Astrocyte (in vitro differentiated cells and primary cell): ENCODE measurements at regions not wholly inside any gene's neighbourhood (a gene's known extent, or its start where the extent isn't known, plus 50 kb on each side); places are given as distances from the start of the nearest gene placed in this dataset.

Experiments used
- DNase-seq: peaks from one replicate; pipeline ENCODE4 v3.0.0-alpha.2; 2010; ENCODE audit warnings: low read depth
- FAIRE-seq: peaks from 2 replicates; lab custom pipeline; 2011; peaks lifted over from hg19 to GRCh38; lab: Jason Lieb, UNC
- H2AFZ ChIP-seq: 2 replicates; pipeline ENCODE4 v1.6.0; 2012; ENCODE audit warnings: low read depth, low read length, inconsistent platforms
- H3K27ac ChIP-seq: 2 replicates; pipeline ENCODE4 v1.5.1; 2011; ENCODE audit warnings: low read depth, low read length, inconsistent platforms
- H3K27me3 ChIP-seq: 2 replicates; pipeline ENCODE4 v1.6.0; 2011; ENCODE audit warnings: low read length, inconsistent platforms; ENCODE audit not compliant: insufficient read depth
- H3K36me3 ChIP-seq: 2 replicates; pipeline ENCODE4 v1.5.1; 2011; ENCODE audit warnings: low read length, inconsistent platforms; ENCODE audit not compliant: insufficient read depth
- H3K4me1 ChIP-seq: 2 replicates; pipeline ENCODE4 v1.5.1; 2011; ENCODE audit warnings: low read length, inconsistent platforms; ENCODE audit not compliant: insufficient read depth
- H3K4me2 ChIP-seq: 2 replicates; pipeline ENCODE4 v1.6.0; 2012; ENCODE audit warnings: low read length, inconsistent platforms
- H3K4me3 ChIP-seq: 2 replicates; pipeline ENCODE4 v1.5.1; 2011; ENCODE audit warnings: low read depth, mild to moderate bottlenecking, low read length, inconsistent platforms; ENCODE audit not compliant: insufficient read depth
- H3K79me2 ChIP-seq: 2 replicates; pipeline ENCODE4 v1.6.0; 2012; ENCODE audit warnings: mild to moderate bottlenecking, low read length, inconsistent platforms; ENCODE audit not compliant: insufficient read depth
- H3K9ac ChIP-seq: 2 replicates; pipeline ENCODE4 v1.6.0; 2012; ENCODE audit warnings: mild to moderate bottlenecking, low read length, inconsistent platforms
- H3K9me3 ChIP-seq: 2 replicates; pipeline ENCODE4 v1.5.1; 2012; ENCODE audit warnings: low read depth, mild to moderate bottlenecking, low read length, inconsistent platforms; ENCODE audit not compliant: insufficient read depth
- H4K20me1 ChIP-seq: 2 replicates; pipeline ENCODE4 v1.6.0; 2012; ENCODE audit warnings: low read length, inconsistent platforms; ENCODE audit not compliant: insufficient read depth
- H3K27ac Mint-ChIP-seq: one replicate; pipeline ENCODE4 v1.8.0; 2021; ENCODE audit warnings: mild to moderate bottlenecking, mixed read lengths; ENCODE audit not compliant: unreplicated experiment
- H3K27me3 Mint-ChIP-seq: one replicate; pipeline ENCODE4 v1.8.0; 2021; ENCODE audit warnings: low read depth, mixed read lengths; ENCODE audit not compliant: unreplicated experiment
- H3K36me3 Mint-ChIP-seq: one replicate; pipeline ENCODE4 v1.8.0; 2021; ENCODE audit warnings: low read depth, mixed read lengths; ENCODE audit not compliant: unreplicated experiment
- H3K4me1 Mint-ChIP-seq: one replicate; pipeline ENCODE4 v1.8.0; 2021; ENCODE audit warnings: low read depth, mixed read lengths; ENCODE audit not compliant: unreplicated experiment
- H3K4me3 Mint-ChIP-seq: one replicate; pipeline ENCODE4 v1.8.0; 2021; ENCODE audit warnings: mild to moderate bottlenecking, moderate library complexity, mixed read lengths; ENCODE audit not compliant: unreplicated experiment
- H3K9me3 Mint-ChIP-seq: one replicate; pipeline ENCODE4 v1.8.0; 2021; ENCODE audit warnings: mild to moderate bottlenecking, mixed read lengths; ENCODE audit not compliant: unreplicated experiment
- EZH2 ChIP-seq: IDR thresholded peaks from 2 replicates; pipeline ENCODE4 v1.6.1; 2012; ENCODE audit warnings: mild to moderate bottlenecking, low read length, inconsistent platforms; ENCODE audit not compliant: insufficient read depth
- TF ChIP-seq, protein P1 (sequence below): IDR thresholded peaks from 2 replicates; pipeline ENCODE4 v1.5.1; 2011; ENCODE audit warnings: low read depth, mild to moderate bottlenecking, inconsistent platforms, low read length, moderate library complexity; ENCODE audit not compliant: insufficient read depth

DNA sequence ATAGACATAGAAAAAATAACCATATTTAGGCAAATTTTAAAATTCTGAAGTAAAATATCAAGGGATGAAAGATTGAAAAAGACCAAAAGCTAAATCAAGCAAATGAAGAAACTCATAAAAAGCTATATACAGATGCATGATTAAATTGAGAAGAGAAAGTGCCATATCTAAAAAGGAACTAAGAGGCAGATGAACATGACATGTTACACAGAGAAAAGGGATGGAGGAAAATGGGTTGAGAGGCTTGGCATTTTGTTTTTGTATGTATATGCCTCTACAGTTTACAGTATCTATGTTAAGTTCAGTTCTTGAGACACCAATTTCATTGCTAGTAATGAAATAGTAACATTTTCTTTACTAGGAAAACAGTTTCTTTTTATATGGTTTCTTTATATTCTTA lies 1507.4 kb upstream of the SPRY2 start:
- DNase-seq (no peak), FAIRE-seq (no peak)
- Histone ChIP-seq H3K9me3 (no peaks in the 10 kb centered on the region), H3K9ac (no peak overlapping the region), H3K36me3 (no peaks in the 10 kb centered on the region), H3K27me3 (no peaks in the 10 kb centered on the region), H3K4me2 (no peak overlapping the region), H2AFZ (no peak overlapping the region), H3K27ac (no peak overlapping the region), H3K4me1 (no peaks in the 10 kb centered on the region), H3K79me2 (no peaks in the 10 kb centered on the region), H4K20me1 (no peaks in the 10 kb centered on the region), H3K4me3 (no peak overlapping the region)
- Mint-ChIP-seq H3K27me3 (no peaks in the 10 kb centered on the region), H3K27ac (no peak overlapping the region), H3K36me3 (no peaks in the 10 kb centered on the region), H3K9me3 (no peaks in the 10 kb centered on the region), H3K4me1 (no peaks in the 10 kb centered on the region), H3K4me3 (no peak overlapping the region)
- TF ChIP-seq, protein P1, sequence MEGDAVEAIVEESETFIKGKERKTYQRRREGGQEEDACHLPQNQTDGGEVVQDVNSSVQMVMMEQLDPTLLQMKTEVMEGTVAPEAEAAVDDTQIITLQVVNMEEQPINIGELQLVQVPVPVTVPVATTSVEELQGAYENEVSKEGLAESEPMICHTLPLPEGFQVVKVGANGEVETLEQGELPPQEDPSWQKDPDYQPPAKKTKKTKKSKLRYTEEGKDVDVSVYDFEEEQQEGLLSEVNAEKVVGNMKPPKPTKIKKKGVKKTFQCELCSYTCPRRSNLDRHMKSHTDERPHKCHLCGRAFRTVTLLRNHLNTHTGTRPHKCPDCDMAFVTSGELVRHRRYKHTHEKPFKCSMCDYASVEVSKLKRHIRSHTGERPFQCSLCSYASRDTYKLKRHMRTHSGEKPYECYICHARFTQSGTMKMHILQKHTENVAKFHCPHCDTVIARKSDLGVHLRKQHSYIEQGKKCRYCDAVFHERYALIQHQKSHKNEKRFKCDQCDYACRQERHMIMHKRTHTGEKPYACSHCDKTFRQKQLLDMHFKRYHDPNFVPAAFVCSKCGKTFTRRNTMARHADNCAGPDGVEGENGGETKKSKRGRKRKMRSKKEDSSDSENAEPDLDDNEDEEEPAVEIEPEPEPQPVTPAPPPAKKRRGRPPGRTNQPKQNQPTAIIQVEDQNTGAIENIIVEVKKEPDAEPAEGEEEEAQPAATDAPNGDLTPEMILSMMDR = no peak
- no peak for TF ChIP-seq EZH2

DNA sequence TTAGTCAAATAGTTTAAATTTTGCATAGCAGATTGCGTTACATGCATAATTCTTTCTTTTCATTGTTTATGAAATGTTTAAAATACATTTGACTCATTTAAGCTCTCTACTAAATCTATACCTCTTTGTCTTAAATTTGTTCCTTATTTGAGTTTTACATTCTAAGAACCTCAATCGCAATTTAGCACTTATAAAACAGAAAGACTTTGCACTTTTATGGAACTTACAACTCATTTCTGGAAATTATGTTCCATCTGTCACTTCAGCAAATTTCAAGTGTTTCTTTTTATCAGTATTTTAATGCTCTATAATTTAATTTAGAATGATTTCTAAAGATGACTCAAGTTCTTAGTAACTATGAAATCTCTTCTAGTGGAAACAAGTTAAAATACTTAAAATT lies 1505.8 kb upstream of the SPRY2 start:
- no peaks in the 10 kb centered on the region for H3K36me3 Mint-ChIP-seq
- Histone ChIP-seq H3K9ac (no peak overlapping the region), H3K27ac (no peak overlapping the region), H3K27me3 (no peaks in the 10 kb centered on the region), H3K4me3 (no peak overlapping the region), H3K36me3 (no peaks in the 10 kb centered on the region), H3K9me3 (no peaks in the 10 kb centered on the region), H3K79me2 (no peaks in the 10 kb centered on the region), H4K20me1 (no peaks in the 10 kb centered on the region), H3K4me1 (no peaks in the 10 kb centered on the region), H3K4me2 (no peak overlapping the region), H2AFZ (no peak overlapping the region)
- no peaks in the 10 kb centered on the region for H3K27me3 Mint-ChIP-seq
- FAIRE-seq = no peak
- no peak for TF ChIP-seq EZH2
- no peak overlapping the region for H3K4me3 Mint-ChIP-seq
- no peaks in the 10 kb centered on the region for H3K9me3 Mint-ChIP-seq
- no peak overlapping the region for H3K27ac Mint-ChIP-seq
- no peaks in the 10 kb centered on the region for H3K4me1 Mint-ChIP-seq
- no peak for DNase-seq

DNA sequence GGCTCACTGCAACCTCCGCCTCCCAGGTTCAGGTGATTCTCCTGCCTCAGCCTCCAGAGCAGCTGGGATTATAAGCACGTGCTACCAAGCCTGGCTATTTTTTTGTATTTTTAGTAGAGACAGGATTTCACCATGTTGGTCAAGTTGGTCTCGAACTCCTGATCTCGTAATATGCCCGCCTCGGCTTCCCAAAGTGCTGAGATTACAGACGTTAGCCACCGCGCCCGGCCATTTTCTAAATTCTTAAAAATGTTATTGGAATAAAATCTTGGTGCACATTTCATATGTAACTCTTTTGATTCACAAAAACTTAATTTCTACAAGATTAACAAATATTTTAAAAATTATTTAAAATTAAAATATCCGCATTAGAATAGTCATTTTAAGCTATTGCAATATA lies 1480.3 kb upstream of the SPRY2 start:
- Mint-ChIP-seq H3K9me3 (no peaks in the 10 kb centered on the region), H3K4me3 (no peak overlapping the region), H3K27ac (no peak overlapping the region), H3K27me3 (no peaks in the 10 kb centered on the region), H3K36me3 (no peaks in the 10 kb centered on the region), H3K4me1 (no peaks in the 10 kb centered on the region)
- peaks cover 3% of the 10 kb centered on the region for H3K9me3 ChIP-seq
- TF ChIP-seq EZH2 = no peak
- TF ChIP-seq, protein P1 = no peak
- no peak overlapping the region for H2AFZ ChIP-seq
- H4K20me1 ChIP-seq = no peaks in the 10 kb centered on the region
- no peak overlapping the region for H3K27ac ChIP-seq
- no peak overlapping the region for H3K4me2 ChIP-seq
- no peak overlapping the region for H3K9ac ChIP-seq
- H3K27me3 ChIP-seq = no peaks in the 10 kb centered on the region
- H3K4me1 ChIP-seq = no peaks in the 10 kb centered on the region
- H3K79me2 ChIP-seq = no peaks in the 10 kb centered on the region
- DNase-seq = no peak
- H3K4me3 ChIP-seq = no peak overlapping the region
- H3K36me3 ChIP-seq = no peaks in the 10 kb centered on the region
- FAIRE-seq = no peak
